ENCODE measurements at regions not wholly inside any gene's neighbourhood (a gene's known extent, or its start where the extent isn't known, plus 50 kb on each side); places are given as distances from the start of the nearest gene placed in this dataset.

DNA sequence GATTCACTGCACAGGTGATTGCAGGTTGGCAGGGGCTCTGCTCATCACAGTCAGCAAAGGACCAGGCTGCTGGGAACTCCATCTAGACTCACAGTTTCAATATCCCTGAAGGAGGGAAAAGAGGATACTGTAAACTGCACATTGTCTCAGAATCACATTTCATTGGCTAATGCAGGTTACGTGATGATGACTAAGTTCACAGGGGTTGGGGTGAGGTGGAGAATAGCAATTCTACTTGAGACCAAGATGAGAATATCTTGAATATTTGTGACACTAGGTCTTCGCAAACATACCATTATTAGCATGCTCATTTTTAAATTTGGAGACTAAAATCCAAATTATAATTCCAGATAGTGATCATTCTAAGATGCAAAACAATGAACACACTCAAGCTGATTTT lies 208.5 kb upstream of the CITED2 start:
- H3K4me3 ChIP-seq (ENCODE audit: low read length): no peak overlapping the region
- no peak for DNase-seq (ENCODE audit: low read depth)
- TF ChIP-seq, protein P1, sequence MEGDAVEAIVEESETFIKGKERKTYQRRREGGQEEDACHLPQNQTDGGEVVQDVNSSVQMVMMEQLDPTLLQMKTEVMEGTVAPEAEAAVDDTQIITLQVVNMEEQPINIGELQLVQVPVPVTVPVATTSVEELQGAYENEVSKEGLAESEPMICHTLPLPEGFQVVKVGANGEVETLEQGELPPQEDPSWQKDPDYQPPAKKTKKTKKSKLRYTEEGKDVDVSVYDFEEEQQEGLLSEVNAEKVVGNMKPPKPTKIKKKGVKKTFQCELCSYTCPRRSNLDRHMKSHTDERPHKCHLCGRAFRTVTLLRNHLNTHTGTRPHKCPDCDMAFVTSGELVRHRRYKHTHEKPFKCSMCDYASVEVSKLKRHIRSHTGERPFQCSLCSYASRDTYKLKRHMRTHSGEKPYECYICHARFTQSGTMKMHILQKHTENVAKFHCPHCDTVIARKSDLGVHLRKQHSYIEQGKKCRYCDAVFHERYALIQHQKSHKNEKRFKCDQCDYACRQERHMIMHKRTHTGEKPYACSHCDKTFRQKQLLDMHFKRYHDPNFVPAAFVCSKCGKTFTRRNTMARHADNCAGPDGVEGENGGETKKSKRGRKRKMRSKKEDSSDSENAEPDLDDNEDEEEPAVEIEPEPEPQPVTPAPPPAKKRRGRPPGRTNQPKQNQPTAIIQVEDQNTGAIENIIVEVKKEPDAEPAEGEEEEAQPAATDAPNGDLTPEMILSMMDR (IDR thresholded peaks at IDR 0.05; ENCODE audit: insufficient read depth, low read depth, low read length, missing control alignments): no peak

DNA sequence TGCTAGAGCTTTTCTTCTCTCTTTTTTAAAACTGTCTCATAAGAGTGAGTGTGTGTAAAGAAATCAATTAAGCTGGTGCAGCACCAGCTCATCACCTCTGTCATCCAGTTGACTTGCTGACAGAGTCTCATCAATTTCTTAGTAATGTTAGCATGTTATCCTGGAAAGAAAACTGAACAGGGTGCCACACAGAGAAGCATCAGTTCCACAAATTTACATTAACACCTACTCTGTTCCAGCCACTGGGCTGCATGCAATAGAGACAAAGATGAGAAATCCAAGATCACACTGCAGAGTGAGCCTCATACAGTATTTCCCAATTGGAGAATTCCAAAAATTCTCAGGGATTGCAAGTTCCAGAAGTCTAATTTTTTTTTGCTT lies 207.0 kb upstream of the CITED2 start:
- no peak for DNase-seq (ENCODE audit: low read depth)
- TF ChIP-seq, protein P1 (IDR thresholded peaks at IDR 0.05; ENCODE audit: insufficient read depth, low read depth, low read length, missing control alignments): no peak
- no peak overlapping the region for H3K4me3 ChIP-seq (ENCODE audit: low read length)

DNA sequence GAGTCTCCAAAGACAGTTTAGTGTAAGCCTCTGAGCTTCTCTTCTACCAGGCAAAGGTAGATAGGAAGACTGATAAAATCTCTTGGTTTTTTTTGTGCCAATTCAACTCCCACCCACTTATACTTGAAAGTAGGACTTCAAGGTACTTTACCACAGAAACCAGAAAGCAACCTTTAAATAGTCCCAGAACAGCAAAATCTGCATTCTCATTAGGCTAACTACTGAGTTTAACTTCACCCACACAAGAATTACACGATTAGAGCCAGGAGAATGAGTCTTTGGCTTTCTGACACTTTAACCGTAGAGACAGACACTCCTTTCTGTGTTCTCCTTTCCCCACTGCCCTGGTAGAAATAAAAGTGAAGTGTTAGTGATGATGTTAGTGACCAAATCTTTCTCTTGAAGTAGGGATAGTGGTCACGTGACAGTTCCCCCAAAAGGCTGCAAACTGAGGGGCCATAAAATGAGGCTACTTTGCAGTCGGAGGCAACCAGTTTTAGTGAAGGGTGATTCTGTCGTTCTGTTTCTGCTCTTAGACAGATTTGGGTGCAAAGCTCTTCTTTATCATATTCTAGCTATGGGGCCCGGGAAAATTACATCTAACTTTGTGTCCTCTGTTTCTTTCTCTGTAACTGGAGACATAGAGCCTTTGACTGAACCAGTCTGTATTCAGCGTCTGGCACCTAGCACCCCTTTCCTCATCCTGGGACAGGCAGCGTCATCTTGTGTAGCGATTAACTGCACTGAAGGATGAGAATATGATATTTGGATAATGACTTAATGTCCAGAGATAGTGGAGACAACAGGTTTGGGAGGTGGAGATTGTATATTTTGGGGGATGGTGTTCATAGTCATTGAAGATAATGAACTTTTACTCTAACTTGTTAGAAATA lies 206.4 kb upstream of the CITED2 start:
- H3K4me3 ChIP-seq (ENCODE audit: low read length): no peak overlapping the region
- TF ChIP-seq, protein P1 (IDR thresholded peaks at IDR 0.05; ENCODE audit: insufficient read depth, low read depth, low read length, missing control alignments): no peak
- DNase-seq (ENCODE audit: low read depth): no peak

DNA sequence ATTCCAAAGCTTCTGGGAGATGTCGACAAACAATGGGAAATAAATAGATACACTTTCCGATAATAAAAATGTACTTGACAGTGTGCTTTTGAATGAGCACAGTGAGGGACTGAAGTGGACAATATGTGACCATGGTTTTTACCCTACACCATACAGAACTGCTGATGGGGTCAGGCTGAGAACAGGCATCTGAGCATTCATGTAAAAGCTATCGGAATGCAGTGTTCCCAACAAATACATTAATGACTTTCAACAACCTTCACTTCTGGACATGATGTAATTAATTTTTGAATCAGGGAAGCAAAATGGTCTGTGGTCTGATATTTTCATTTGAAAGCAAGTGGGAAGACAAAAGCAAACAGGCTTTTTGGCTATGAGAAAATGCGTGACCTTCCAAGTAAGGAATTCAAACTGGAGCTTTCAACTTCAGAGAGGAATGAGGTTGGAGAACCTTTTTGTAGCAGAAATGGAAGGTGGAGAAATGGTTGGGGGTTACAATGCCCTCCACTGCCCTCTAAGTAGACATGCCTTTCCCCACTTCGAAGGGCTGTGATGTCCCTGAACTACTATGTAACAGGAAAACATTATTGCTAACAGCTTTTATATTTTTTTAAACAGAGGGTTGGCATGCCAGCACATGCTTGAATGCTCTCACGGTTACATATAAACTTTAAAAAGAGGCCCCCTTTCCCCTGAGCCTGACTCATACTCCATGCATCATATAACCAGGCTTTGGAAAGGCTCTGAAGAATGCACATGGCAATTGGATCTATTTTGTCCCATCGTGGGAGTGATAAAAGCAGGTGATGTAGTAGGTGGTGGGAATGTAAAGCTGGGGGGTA lies 203.5 kb upstream of the CITED2 start:
- peak; percentile 92 for DNase-seq (ENCODE audit: low read depth)
- TF ChIP-seq, protein P1 (IDR thresholded peaks at IDR 0.05; ENCODE audit: insufficient read depth, low read depth, low read length, missing control alignments): no peak
- no peak overlapping the region for H3K4me3 ChIP-seq (ENCODE audit: low read length)

DNA sequence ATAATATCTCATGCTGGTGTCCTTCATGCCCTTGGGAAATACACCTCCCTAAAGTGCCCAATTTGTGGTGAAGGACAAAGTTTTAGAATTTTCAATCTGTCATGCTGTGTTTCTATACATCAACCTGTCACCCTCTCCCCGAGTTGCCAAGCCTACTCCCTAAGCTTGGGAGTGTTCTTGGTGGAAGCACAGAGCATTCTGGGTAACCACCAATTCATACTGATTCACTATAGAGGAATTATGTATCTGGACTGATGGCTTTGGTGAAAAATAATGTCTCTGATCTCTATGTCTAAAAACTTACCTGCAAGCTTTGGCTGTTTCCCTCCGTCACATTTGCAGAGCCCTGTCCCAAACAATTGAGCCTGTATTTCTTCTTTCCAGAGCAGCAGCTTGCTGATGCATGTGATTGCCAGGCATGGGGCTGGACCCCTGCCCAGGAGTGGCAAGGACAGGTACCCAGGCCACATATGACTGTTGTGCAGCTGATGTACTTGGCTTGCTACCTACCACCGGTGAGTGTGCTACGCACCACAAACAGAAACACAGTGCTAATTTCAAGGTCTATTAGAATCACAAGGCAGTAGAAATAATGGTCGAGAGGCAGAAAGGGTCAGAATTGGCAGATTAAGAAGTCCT lies 202.8 kb upstream of the CITED2 start:
- no peak overlapping the region for H3K4me3 ChIP-seq (ENCODE audit: low read length)
- TF ChIP-seq, protein P1 (IDR thresholded peaks at IDR 0.05; ENCODE audit: insufficient read depth, low read depth, low read length, missing control alignments): no peak
- peak; percentile 54 for DNase-seq (ENCODE audit: low read depth)

DNA sequence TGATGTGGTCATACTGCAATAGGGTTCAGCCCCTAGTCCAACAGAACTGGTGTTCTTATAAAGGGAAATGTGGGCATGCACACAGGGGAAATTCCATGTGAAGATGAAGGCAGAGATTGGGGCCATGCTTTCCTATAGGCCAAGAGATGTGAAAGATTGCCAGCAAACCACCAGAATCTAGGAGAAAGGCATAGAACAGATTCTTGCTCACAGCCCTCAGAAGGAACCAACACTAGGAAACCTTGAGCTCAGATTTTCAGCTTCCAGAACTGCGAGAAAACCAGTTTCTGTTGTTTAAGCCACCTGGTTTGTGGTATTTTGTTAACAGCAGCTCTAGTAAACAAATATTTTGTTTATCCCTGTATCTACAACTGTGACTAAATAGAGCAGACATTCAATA lies 197.6 kb upstream of the CITED2 start:
- no peak for DNase-seq (ENCODE audit: low read depth)
- TF ChIP-seq, protein P1 (IDR thresholded peaks at IDR 0.05; ENCODE audit: insufficient read depth, low read depth, low read length, missing control alignments): no peak
- H3K4me3 ChIP-seq (ENCODE audit: low read length): no peak overlapping the region

Measured in epithelial cell of esophagus (primary cell).